PFSK-1 (cell line): ENCODE measurements at regions not wholly inside any gene's neighbourhood (a gene's known extent, or its start where the extent isn't known, plus 50 kb on each side); places are given as distances from the start of the nearest gene placed in this dataset.

ENCODE experiments used
- POLR2AphosphoS5 ChIP-seq: IDR thresholded peaks from 2 replicates; pipeline ENCODE4 v1.6.1; 2012; ENCODE audit warnings: low read depth, mild to moderate bottlenecking, control low read depth, low read length, moderate library complexity
- REST ChIP-seq, 2 experiments: IDR thresholded peaks; 2 replicates each; pipeline versions ENCODE4 v1.6.1 to v1.8.0; 2011 to 2012; ENCODE audit warnings: low read depth in 2 of 2, low read length in 2 of 2, control low read depth in 1 of 2, inconsistent platforms in 1 of 2, mild to moderate bottlenecking in 1 of 2, moderate library complexity in 1 of 2; ENCODE audit not compliant: insufficient read depth in 1 of 2
- SIN3A ChIP-seq: IDR thresholded peaks from 2 replicates; pipeline ENCODE4 v1.6.1; 2012; ENCODE audit warnings: mild to moderate bottlenecking, low read length, moderate library complexity, borderline replicate concordance; ENCODE audit not compliant: insufficient read depth
- TAF1 ChIP-seq: IDR thresholded peaks from 2 replicates; pipeline ENCODE4 v1.6.1; 2012; ENCODE audit warnings: low read length, control low read depth, borderline replicate concordance; ENCODE audit not compliant: insufficient read depth

- TF ChIP-seq REST (IDR thresholded peaks at IDR 0.05; ENCODE audit: insufficient read depth in 1 of 2, low read depth in 2 of 2, low read length in 2 of 2) (no peak), POLR2AphosphoS5 (no peak), TAF1 (no peak), SIN3A (no peak)
Measured at GRCh38 chr13:103598671-103599070, 532.5 kb upstream of the SLC10A2 start.
